GM19455 (cell line): ENCODE measurements at regions not wholly inside any gene's neighbourhood (a gene's known extent, or its start where the extent isn't known, plus 50 kb on each side); places are given as distances from the start of the nearest gene placed in this dataset.

Experiments
- ATAC-seq: cut with Tn5 transposase; IDR thresholded peaks from one replicate; pipeline ENCODE4 v1.9.1; 2021; ENCODE audit not compliant: unreplicated experiment

DNA sequence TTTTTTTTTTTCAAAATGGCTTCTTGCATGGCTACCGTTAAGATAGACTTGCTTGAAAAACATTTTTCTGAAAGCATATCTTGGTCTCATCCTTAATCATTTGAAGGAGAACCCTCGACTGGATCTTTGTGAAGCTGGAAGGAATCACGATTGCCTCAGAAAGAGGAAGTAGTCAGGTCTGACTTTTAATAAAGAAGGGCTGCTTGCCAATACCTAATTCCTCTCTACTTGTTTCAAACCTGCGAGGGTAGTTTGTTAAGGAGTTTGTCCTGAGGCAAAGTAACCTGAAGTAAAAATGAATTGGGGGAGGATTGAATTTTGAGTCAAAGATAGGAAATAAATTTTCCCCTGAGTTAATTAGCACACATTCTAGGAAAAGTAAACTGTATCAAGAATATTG, 288.1 kb upstream of the MAP3K7 start:
- no peak for ATAC-seq

DNA sequence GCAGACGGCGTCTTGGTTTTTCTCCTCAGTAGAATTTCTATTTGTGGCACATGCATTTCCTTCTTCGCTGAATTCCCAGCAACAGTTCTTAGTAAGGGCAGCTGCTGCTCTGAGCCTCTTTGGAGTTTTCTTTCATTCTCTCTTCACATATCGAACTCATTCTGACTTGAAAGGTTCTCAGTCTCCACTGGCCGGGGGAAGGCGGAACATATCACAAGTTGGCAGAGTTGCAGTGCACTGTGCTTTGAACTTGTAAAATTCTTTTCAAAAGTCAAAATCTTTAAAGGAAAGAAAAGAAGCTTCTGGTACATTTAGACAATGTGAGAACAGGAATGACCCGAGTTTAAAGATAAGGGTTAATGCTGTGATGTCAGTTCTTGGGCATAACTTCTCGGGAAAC, 286.1 kb upstream of the MAP3K7 start:
- no peak for ATAC-seq

DNA sequence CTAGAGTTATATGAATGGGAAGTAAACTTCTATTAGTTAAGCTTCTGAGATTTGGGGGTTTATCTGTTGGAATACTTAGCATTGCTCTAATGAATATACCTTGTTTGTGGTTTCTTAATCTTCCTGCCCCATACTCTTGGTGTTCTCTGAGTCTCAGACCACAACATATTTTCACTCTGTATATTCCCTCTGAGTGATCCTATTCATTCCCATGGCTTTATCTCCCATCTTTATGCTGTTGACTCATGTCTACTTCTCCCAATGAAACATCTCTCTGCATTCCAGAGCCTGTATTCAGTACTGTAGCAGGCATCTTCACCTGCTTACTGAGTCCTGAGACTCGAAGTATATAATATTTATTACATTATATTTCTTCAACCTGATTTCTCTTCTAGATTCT, 283.7 kb upstream of the MAP3K7 start:
- ATAC-seq: no peak

DNA sequence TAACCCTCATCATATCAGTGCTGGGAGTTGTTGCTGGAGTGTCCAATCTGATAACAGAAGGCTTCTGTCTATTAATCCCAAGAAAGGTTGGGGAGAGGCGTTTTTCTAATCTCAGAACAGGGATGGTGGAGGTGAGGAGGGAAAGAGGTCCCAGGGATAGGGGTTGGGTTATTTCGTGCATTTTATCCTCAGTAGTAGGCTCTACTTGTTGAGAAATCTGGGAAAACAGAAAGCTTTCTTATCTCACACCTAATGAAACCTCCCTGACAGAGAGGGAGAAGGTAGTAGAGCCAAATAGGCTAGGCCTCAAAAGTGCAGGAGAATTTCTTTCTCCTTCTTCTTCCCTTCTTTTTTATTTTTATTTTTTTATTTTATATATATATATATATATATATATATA, 281.8 kb upstream of the MAP3K7 start:
- no peak for ATAC-seq

DNA sequence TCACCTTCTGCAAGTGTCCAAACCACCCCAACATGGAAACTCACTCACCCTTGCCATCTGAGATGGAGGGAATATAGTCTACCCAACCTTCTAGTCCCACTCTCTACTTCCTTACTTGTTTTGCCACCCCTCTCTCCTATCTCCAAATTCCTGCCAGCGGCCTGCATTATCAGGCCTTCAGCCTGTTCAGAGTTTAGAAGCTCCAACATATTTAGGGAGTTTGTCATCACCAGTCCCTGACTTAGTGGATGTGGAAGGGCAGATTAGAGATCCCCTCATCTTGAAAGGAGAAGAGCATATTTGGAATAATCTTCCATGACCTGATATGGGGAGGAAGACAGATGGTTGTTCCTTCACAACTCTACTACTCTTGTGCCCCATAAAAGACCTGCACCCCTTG, 281.4 kb upstream of the MAP3K7 start:
- ATAC-seq: no peak

DNA sequence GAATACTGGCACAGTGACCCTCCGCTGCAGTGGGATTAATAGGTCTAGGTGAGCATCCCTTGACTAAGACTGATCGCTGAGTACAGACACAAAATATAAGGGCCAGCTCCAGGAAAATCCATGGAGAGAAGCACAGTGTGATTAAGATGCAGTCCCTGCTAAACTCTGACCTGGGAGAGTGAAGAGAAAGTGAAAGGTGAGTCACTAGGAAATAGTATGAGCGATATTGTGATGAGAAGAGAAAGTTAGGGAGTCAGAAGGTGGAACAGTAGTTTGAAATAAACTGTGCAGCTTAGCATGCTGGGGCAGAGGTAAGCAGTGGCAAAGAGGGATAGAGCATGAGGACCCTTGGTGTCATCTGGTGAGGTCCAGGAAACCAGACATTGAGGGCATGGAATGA, 278.6 kb upstream of the MAP3K7 start:
- no peak for ATAC-seq

DNA sequence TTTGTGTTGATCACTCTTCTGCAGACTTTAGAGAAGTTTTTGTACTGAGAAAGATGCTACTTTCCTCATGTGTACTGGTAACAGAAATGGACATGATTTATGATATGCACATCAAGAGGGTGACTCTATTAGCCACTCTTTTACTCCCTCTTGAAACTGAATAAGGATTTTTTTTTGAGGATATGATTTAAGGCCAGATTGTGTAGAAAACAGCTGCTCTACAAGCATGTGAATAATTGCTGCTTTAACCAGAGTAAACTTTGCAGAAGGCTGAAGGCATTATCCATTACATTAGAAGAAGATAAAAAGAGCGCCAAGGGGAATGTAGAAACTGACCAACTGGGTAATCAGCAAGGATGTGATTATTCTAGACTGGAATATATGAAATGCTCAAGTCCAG, 276.2 kb upstream of the MAP3K7 start:
- no peak for ATAC-seq

DNA sequence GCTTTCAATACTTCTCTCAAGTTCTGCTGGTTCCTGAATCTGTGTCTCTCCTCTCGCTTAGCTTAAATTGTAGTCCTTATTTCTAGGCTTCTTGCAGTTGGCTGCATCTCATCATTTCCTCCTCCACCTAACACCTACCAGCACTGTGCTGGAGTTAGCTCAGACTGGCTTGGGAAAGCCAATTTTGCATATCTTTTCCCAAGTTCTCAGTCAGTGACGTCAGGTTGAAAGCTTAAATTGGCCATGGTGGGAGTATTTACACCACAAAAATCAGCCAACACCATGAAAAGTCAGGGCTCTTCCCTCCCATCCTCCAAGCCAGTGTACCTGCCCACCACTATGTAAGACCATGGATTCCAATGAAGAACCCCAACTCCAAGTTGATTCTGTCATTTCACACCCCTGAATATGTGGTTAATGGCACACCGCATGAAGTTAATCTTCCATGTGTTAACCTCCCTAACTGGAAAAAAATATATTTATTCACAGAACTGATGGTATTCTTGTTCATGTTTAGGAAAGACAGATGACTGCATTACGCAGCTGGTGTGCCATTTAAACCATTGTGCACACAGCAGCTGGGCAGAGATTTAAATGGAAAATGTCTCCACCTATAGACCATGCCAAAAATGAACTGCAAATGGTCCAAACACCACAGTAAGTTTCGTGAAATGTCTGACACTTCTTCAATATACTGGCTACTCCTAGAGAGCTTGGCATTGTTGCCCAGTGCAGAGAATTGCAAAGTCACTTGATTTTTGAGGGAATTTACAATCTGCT, 274.1 kb upstream of the MAP3K7 start:
- ATAC-seq: no peak

DNA sequence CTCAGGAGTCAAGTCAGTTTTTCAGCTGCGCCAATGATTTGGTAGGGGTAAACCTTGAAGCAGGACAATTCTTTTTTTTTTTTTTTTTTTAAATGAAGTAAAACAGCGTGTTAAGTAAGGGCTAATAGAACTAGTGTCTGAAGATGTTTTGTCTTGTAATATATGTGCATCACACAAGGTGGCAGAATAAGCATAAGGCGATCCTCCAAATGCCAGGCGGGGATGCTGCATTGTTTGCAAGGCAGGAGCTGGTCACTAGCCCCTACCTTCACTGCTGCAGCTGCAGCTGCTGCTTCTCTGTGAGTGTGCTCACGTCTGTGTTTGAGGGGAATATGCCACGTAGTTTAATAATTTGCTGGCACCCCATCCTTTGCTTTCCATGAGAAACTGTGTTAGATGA, 272.7 kb upstream of the MAP3K7 start:
- no peak for ATAC-seq

DNA sequence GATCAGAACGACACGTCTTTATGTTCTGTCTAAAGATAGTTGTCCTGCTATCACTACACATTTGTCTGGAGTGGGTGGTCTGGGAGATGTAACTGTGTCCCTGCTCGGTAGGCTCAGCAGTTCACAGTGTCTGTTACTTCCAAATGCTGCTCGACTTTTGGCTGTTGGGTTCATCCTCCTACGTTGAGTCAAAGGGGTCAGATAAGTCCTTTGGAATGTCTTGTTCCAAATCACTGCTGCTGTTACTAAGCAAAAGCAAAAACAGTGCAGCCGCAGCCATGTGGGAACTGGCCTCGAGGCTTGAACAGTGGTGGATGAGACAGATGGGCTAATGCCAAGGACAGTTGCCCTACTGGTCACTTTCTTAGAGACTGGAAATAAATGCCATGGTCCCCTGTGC, 272.2 kb upstream of the MAP3K7 start:
- ATAC-seq: no peak

DNA sequence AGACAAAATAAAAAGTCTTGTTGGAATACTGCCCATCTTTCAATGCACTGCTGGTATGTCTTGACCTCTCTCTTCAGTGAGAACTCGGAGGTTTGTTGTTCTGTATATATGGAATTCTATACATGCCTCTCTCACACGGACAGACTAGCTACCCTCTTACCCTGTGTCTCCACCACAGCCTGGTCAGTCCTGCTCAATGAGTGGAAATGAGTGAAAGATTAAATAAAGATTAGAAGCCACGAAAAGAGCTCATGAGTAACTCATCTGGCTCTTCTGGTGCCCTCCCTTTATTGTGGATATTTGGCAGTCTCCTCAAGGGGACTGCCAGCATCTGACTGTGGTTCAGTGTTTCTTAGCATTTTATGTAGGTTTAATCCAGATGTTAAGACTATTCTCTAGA, 262.8 kb upstream of the MAP3K7 start:
- no peak for ATAC-seq

DNA sequence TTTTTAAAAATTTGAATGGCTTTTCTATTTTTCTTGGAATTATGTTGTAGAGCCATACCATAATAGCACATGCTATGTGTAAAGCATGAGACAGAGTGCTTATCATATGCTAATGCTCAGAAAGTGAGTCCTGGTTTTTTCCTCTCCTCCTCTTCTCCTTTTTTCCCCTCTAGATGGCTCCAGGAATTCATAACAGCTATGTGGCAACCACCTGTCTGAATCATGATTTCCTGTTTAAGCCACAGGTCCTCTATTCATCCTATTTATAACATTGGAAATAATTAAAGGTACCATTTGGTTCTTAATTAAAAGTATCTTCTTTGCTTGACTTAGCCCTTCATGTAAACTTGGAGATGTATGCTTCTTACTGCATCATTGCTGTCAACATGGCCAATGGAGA, 260.0 kb upstream of the MAP3K7 start:
- ATAC-seq: no peak

DNA sequence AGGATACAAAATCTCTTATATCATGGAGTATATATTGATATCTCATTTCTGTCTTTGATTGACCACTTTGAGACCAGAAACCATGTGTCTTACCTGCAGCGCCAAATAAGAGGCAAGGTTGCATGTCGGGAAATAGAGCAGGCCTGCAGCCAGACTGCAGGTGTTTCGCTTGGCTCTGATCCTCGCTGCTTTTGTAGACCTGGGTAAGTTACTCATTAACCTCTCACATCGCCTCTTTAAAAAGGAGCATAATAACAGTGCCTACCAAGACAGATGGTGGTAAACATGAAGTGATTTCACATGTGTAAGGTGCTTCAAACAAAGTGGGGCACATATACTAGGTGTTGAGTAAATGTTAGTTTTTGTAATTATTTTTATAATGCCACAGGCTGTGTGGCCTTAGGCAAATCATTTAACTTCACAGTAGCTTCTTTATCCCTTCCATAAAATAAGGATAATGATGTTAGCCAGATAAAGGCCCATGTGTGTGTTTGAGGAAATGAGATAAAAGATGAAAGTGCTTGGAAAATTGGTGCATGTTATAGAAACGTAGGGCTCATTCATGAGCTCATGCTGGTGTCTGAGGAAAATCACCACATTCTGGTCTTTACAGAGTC, 248.8 kb upstream of the MAP3K7 start:
- no peak for ATAC-seq

DNA sequence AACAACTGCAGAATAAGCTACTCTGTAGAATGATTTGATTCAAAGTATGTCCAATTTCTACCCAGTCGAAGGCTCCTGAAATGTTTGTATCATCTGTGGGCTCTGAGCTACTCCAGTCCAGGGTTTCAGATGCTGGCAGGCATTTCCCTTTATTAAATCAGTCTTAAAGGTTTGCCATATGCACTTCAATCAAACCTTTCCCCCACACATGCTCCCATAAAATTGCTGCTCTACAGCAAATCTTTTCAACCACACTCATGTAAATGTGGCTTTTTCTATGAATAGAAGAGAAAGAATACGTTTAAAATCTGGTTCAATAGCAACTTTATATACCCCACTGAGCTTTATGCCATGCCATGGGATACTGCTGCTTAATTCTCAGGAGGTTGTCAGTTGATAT, 242.4 kb upstream of the MAP3K7 start:
- no peak for ATAC-seq

DNA sequence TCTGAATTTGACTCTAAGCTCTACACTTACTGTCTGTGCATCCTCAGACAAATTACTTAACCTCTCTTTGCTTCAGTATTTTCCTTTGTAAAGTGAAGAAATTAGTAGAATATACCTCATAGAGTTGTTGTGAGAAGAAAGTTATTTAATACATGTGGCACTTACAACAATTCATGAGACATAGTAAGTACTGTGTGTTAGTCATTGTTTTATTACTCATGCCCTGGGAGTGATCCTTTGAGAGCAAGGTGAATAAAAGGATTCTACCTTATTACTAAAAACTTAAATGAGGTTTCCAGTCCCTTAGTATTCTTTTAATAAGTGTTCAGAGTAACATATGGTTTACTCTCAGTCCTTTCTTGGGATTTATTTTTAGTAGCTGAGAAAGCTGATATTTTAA, 233.6 kb upstream of the MAP3K7 start:
- no peak for ATAC-seq

DNA sequence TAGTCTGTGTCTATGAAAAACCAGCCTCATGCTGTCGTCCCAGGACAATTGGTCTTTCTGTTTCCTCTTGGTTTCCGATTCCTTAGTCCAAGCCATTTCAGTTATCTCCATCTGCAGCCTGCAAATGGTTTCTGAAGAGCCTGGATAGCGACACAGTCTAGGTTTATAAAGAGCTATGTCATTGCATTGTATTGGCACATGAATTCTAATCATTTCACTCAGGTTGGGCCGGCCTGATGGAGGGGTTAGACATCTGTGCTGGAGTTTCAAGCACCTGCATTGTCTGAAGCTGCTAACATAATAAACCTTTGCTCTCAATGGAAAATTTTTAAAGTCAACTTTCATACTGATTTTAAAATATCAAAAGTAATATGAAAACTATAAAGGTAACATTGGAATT, 232.6 kb upstream of the MAP3K7 start:
- no peak for ATAC-seq

DNA sequence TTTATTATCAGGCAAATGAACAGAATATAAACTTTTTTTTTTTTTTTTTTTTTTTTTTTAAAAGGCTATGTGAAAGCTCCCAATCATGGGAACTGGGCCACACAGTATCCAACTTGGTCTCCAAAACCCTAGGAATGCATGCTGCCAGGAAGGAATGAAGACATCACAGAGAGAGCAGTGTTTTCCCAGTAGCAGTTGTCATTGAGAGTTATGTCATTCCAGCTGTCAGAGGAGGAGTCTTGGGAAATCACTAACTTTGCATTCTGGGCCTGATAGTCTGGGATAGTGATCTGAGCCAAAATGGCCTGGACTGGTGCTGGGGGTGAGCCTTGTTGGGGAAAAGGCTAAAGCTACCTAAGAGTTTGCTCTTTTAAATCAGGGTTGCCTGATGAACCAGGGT, 231.3 kb upstream of the MAP3K7 start:
- ATAC-seq: no peak

DNA sequence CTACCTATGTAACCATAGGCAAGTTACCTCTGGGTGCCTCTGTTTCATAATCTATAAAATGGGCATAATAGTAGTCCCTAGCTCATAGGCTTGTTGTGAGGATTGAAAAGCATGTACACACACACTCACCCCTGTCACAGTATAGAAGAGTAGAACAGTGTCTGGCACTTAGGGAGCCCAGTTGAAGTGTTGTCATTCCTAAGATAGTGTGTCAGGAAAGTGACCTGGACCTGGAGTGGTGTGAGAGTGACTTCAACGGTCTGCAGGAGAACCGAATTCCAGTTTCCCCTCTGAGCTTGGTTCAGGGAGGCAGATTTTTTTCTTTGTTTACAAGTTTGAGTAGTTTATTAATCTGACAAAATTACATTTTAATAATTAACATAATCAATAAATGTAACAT, 229.9 kb upstream of the MAP3K7 start:
- no peak for ATAC-seq

DNA sequence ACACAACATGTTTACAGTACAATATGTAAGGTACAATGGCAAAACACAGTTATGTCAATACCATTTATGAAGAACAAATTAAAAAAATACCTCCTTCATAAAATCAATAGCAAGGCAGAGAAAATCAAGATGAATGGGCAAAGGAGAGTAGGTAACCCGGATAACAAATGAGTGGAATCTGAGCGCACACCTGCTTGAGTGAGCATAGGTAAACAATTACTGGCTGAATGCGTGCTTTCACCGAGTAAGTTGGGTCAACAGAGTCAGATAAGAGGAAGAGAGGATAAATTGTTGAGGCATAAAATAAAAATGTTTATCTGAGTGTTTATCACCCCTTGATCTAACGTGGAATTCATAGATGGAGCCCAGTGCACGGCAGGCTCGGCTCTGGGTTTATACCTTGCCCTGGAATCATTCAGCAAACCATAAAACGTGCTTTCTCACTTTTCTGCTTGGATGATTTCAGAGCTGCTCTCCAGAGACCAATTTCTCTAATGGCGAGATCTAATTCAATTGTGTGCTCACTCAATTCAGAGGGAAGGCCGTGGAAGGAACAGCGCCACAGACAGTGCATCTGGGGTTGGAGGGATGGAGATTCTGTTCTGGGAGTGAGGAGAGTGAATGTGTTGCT, 224.8 kb upstream of the MAP3K7 start:
- ATAC-seq: no peak

DNA sequence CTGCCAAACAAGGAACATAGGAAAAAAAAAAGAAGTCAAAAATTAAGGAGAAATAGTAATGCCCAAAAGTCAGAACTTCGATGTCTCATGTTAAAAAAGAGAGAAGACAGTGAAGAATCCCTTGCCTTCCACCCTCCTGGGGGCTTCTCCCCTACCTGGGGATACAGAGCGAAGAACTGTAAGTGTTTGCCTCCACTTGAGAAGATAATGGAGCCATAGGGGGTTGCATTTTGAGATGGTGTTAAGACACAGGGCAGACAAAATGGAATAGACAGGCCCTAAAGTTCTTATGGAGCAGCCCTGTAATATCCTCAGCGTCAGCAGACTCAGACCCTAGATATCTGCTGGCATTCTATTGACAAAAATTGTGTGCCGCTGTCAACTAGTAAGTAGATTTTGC, 222.2 kb upstream of the MAP3K7 start:
- ATAC-seq: no peak

DNA sequence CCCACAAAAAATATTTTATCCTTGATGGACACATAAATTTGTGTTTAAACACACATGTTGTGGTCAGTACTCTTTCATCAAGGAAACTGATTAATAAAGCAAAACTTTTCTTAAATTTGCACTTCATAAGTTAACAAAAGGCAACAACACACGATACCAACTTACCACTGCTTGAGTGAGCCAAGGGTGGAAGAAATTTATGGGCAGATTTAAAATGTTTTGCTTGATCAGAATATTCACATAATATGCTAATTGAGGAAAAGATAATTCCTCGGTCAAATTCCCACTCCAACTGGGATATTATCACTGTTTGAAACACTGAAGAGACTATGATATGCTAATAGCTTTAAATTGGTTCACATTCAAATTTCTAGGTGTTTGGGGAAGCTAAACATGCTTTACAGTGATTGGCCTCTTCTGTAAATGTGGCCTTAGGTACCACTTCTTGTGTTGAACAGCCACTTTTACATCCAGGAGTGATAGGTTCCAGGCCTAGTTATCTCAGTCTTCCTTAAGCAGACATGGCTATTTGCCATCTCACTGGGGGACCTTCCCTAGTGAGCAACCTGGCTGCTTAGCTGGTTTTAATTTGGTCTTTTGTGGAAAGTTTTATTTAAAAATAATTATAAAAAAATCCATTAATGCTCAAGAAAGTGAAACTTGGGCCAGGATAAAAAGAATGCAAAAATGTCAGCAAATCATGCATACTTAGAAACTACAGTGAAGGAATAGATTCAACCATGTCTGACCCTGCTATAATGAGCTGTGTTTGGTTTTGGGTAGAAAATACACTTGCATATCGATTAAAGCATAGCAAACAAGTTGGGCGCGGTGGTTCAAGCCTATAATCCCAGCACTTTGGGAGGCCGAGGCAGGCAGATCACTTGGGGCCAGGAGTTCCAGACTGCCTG, 221.2 kb upstream of the MAP3K7 start:
- no peak for ATAC-seq
